NOMO-1 (cell line): ENCODE measurements at regions not wholly inside any gene's neighbourhood (a gene's known extent, or its start where the extent isn't known, plus 50 kb on each side); places are given as distances from the start of the nearest gene placed in this dataset.
"Not testable (repeated sequence)": the region's sequence is repeated elsewhere in the genome, so short reads cannot be mapped to it uniquely, and the experiment has no call there.

Source experiments
- DNase-seq, 2 experiments: peaks; one replicate each; lab custom pipeline; 2025; ENCODE audit not compliant: unreplicated experiment in 2 of 2; lab: John Stamatoyannopoulos, UW

DNA sequence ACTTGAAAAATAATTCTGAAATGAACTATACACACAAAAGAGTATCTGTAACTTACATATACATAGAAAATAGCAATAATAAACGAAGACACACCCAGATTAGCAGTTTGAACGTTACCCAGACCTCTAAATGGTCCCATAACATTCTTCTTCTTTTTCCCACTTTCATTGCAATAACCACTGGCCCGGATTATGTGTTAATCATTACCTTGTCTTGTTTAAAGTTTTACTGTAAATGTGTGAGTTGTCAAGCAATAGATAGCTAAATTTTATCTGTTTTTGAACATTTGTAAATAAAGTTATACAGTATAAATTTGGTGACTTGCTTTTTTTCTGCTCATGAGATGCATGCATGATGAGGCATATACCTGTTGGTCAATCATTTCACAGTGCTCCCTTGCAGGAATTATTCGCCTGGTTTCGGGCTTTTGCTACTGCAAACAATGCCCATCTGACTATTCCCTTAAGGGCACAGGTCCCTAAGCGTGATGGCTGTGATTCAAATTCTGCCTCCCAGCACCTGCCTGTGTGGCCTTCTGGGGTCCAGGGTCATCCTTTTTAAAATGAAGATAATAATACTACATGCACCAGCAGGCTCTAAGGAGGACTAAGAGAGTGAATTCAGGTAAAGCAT, 66.1 kb downstream of the GADD45G start:
- no peak for DNase-seq

DNA sequence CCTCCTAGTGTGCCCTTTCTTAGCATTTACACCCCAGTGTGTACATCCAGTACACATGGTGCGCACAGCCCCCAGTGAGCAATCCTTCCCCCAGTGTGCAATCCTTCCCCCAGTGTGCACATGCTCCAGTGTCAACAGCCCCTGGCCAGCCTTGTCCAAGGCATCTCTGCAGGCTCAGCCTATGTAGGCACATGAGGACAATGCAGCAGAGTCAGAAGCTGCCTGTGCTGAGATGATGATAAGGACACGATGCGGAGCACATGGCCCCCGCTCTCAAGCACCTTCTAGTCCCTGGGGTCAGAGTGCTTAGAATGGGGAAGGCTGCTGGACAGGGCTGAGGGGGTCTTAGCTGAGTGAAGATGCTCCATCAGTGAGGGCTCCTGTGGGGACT, 69.8 kb downstream of the GADD45G start:
- no peak for DNase-seq

DNA sequence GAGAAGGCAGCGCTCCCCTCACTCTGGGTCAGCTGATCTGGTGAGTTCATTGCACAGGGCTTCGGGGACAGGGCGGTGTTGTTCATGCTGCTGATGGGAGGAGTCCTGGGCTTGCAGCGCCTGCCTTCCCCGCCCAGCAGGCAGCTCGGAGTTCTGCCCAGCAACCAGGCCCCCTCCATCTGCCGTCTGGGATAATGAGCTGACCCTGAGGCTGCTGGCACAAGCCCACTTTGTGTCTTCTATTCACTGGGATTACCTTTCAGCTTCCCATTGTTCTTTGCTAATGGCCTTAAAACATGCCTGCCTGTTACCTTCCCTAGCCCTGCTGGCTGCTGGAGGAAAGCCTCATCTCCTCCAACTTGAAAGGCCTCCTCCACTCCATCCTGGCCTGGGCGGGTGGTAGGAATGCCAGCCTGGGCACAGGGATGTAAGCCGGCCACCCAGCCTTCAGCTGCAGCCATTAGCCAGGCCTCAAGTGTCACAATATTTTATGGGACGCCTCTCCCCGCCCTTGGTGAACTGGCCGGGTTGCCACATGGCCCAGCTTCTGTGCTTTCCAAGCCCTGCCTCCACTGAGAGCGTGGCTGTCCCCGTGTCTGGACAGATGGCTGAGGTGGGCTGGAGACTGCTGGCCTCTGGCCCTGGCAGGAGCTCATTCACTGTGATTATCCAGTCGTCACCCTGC, 70.4 kb downstream of the GADD45G start:
- no peak for DNase-seq

DNA sequence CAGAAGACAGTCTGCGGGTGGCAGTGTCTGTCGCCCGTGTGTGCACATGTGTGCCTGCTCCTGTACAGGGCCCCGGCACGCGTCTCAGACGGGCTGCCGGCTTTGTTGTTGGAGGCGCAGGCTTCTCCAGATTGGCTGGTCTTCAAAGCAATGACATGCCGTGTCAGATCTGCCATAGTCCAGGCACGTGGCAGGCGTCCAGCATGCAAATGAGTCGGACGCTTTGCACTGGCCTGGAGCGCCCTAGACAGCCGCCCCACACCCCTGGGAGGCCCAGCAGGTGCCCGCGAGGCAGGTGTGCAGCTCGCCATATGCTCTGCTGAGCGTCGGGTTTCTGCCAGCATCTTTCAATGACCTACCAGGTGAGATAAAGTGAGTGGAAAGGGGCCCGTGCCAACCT, 71.5 kb downstream of the GADD45G start:
- no peak for DNase-seq

DNA sequence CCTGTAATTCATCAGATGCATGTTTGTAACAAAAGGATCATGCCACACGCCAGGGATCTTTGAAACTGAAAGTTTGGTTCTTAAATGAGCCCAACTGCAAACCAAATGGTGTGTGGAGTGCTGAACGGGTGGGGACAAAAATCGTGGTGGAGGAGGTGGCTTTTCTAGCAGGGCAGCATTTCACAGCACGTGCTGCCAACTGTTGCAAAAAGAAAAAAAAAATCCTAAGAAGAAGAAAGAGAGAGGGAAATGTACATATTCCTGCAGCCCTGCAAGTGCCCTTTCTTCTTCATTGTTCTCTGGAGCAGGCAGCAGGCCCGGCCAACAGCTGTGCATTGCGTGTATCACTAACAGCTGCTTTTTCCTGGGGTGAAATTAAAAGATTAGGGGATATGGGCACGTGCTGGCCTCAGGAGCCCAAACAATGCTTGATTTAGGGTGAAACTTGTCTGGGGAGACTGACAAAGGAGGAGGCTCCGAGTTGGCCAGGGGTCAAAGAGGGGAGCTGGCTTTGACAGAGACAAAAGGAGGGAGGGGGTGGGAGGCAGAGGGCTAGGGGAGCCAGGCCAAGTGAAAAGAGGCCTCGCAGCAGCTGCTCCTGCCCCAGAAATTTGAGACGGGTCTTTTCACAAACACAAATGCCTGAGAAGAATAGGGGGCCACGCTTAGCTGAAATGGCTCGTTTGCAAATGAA, 73.0 kb downstream of the GADD45G start:
- DNase-seq = no peak

DNA sequence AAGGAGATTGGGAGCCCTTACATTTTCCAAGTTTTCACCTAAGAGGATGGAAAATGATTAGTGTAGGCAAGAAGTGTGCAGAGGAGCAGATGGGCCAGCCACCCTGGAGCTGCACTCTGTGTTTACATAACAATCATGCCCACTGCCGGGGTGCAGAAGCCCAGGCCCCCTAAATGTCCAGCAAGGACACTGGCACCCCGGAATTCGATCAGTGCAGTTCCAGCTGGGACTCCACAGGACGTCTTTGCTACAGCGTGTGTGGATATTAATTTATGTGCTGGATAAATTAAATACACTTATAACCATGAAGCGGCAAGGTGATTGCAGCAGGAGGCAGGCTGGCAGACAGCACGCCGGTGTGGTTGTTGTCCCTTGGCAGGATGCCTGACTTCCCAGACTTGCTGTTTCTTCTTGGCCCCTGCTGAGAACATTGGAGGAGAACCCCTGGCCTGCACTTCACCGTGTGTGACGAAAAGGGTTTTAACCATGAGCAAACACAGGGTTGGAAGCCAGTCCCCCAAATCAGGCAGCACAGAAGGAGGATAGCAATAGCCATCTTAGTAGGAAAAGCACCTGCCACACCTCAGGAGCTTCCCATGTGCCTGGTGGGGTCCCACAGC, 73.7 kb downstream of the GADD45G start:
- no peak for DNase-seq

DNA sequence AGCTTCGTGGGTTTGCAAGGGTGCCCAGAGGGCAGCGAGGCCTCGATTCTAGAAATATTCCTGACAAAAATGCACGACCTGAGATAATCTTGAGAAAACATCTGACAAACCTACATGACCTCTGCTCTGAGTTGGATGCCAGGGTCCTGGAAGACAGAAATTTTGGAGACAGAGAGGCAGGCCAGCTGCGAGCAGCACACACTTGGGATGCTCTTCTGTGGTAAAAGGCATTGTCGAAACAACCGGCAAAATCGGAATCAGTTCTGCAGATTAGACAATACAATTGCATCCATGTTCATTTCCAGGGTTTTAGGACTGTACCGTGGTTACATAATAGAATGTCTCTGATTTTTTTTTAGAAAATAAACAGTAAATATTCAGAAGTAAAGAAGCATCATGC, 74.2 kb downstream of the GADD45G start:
- no peak for DNase-seq

DNA sequence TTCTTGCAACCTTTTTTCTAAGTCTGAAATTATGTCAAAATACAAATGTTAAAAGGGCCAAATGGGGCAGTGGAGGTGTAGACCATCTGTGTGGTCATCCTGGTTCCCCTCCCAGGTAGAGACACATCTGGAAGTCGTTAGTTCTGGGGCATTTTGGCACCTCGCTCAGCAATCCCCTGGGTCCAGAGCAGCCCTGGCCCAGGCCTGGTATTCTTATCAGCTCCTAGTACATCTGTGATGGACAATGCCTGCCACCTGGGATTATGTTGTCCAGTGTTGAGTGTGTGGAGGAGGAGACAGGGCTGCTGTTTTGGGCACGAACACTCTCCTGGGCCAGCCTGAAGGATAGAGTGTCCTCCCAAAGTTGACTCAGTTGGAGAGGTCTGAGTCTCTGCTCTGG, 74.8 kb downstream of the GADD45G start:
- no peak for DNase-seq

DNA sequence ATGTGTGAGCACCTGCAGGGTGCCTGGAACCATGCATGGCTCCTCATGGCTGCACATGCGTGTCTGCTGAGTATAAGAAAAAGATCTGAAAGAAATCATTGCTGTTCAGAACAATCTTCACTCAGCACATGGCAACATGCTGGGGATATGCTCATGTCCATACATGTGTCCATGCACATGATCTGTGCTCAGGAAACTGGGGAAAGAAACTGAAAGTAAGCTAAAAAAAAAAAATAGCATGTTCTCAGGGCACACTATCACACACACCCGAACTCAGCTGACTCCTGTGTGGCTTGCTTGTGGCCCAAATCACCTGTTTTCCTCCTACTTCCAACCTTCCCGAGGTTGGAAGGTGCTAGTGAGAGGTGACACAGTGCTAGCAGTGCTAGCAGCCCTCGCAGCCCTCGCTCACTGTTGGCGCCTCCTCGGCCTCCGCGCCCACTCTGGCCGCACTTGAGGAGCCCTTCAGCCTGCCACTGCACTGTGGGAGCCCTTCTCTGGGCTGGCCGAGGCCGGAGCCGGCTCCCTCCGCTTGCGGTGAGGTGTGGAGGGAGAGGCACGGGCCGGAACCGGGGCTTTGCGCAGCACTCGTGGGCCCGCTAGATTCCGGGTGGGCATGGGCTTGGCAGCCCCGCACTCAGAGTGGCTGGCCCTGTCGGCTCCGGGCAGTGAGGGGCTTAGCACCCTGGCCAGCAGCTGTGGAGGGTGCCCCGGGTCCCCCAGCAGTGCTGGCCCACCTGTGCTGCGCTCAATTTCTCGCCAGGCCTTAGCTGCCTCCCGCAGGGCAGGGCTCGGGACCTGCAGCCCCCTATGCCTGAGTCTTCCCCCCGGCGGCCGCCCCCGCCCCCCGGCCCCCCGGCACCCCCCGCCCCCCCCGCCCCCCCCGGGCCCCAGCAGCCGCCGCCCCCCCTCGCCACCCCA, 76.0 kb downstream of the GADD45G start:
- DNase-seq = no peak

DNA sequence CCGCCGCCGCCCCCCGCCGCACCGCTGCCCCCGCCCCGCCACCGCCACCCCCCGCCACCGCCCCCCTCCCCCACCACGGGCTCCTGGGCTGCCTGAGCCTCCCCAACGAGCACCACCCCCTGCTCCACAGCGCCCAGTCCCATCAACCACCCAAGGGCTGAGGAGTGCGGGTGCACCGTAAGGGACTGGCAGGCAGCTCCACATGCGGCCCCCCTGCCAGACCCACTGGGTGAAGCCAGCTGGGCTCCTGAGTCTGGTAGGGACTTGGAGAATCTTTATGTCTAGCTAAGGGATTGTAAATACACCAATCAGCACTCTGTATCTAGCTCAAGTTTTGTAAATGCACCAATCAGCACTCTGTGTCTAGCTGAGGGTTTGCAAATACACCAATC, 76.7 kb downstream of the GADD45G start:
- not testable (repeated sequence) for DNase-seq

DNA sequence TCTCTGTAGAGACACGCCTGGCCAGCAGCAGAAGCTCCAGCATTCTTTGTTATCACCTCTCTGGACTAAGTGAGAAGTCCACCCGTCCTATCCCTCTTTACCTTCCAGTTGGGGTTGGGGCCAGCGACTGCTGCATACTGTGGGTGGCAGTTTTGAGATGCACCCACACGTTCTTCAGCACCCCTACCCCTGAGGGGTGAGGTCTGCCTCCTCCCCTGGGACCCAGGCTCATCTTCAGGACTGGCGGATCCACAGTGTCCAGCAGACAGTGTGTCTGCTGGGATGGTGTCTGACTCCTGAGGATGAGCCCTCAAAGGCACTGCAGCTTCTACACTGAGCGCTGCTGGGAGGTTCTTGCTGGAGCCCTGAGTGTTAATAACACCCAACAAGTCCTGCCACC, 78.8 kb downstream of the GADD45G start:
- no peak for DNase-seq

DNA sequence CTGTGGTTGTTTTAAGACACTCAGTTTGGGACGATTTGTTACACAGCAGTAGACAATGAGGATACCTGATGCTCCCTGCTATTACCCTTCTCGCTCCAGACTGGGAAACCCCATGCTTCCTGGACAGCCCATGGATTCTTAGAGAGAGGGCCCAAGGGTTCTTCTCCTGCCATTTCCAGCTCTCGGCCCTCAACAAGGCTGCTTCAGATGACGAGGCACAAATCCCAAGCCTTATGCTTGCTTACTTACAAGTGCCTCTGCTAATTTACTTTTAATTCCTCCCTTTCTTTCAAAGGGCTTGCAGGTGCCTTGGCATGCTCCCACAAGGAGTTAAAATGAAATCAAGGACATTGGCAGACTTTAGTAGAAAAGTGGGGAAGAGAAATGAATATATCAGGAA, 79.4 kb downstream of the GADD45G start:
- DNase-seq = no peak

DNA sequence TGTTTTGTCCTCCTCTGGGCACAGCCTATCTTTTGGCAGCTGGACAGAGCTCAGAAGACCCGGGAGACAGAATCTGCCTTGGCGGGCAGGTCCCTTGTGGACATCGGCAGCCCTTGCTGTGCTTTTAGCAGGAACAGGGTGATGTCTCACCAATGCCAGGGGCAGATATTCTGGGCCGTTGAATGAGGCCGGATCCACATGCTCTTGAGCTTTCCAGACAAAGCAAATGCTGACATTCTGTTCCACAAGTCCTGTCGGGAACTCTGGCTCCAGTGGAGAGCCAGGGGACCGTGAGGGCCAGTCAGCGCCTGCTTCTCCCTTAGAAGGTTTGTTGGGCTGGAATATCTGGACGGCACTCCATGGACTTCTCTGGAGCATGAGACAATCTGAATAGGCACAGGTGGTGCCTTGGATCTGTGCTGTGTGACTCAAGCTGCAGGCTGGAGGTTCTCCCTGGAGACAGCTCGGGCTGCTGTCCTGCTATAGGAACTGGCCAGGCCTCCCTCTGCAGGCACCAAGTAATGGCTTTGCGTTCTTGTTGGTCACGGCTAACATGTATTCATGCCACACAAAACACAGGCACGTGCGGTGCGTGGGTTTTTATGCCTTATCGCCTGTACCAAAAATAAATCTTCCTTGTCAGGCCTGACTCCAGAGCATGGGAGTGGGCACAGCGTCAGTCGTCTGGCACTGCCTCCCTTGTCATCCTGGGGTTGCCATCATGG, 80.3 kb downstream of the GADD45G start:
- DNase-seq = no peak

DNA sequence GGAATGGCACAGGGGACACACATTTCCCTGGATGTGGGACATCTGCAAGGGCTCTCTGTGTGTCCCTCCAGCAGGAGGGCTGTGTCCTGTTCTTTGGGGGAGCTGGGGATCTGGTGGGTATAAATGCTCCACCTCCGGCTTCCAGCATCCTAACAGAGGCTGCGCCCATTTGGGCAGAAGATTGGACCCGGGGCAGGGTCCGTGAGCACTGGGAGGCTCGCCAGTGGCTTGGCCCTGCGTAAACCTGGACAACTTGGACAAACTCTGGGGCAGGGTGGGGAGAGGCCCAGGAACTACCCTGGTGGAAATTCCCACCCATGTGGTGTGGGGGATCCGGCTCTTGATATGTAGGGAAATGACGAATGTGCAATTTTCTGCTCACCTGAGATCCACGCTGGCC, 80.9 kb downstream of the GADD45G start:
- no peak for DNase-seq

DNA sequence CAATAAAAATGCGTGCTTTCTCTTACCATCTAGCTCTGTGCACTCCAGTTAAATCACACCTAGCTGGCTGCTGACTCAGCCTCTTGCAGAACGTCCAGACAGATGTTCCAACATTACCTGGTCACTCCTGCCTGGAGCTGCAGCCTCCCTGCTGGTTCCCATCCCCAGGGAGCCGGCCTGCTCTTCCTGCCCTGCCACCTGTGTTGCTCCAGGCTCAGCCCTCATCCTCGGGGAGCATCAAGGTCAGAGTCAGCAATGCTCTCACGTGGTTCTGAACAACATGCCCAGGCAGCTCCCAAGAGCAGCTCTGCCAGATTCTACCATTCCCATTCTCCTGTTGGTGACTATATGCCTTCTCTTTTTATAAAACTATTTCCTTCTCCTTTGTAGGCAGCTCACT, 81.3 kb downstream of the GADD45G start:
- no peak for DNase-seq

DNA sequence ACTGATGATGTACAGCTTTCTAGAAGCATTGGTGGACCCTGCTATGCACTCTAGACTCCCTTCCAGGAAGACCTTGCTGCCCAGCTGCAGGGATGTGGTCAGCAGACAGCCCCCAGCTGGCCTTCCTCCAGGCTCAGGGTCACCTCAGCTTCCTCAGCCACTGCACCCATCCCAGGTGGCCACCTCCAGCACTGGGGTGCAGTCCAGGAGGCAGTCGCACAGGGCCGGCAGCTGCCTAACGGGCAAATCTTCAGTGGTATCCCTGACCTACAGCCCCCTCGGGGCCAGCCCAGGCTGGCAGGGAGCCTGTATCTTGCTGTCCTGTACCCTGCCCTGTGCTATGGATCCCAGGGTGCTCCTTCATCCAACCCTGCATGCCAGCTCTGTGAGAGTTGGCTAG, 81.8 kb downstream of the GADD45G start:
- no peak for DNase-seq

DNA sequence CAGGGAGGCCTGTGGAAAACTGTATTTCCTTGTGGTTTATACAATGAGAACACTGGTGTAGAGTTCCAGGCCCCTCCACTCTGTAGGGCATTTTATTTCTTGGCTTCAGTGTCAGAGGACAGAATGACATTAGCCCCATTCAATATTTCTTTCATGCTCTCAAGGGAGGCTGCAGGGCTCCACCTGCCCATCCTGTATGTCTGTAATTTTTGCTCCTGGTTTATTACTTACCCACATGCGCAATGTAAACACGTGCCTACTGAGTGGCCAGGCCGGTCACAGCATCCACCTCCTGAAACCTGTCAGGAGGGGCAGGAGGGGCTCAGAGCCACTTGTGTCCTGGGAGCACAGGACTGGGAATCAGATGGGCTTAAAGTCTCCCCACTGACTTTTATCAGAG, 82.4 kb downstream of the GADD45G start:
- no peak for DNase-seq

DNA sequence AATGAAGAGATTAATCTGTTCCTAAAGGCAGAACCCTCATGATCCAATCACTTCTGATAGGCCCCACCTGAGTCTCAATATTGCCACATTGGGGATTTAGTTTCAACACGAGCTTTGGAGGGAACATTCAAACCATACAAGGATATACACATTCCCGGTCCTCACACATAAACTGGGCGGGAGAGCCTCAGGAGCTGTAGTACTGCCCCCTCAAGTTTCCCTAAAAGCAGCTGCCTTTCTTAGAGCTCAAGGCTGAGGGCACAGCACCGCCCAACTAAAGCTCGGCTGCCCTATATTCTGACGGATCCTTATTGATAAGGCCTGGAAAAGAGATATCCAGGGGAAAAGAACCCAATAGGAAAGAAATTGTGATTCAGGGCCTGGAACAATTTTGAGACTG, 83.0 kb downstream of the GADD45G start:
- DNase-seq = no peak

DNA sequence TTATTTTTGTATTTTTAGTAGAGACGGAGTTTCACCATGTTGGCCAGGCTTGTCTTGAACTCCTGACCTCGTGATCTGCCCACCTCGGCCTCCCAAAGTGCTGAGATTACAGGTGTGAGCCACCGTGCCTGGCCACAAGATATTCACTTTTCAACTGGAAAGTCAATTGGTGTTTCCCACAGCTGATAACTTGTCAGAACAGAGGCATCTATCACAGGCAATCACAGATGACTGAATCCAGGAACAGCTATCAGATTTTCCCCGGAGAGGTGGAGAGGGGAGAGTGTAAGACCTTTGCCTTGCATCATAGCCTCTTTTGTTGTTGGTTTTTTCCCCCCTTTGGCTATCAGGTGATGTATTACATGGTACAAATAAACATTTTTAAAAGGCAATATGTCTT, 84.5 kb downstream of the GADD45G start:
- DNase-seq = not testable (repeated sequence)

DNA sequence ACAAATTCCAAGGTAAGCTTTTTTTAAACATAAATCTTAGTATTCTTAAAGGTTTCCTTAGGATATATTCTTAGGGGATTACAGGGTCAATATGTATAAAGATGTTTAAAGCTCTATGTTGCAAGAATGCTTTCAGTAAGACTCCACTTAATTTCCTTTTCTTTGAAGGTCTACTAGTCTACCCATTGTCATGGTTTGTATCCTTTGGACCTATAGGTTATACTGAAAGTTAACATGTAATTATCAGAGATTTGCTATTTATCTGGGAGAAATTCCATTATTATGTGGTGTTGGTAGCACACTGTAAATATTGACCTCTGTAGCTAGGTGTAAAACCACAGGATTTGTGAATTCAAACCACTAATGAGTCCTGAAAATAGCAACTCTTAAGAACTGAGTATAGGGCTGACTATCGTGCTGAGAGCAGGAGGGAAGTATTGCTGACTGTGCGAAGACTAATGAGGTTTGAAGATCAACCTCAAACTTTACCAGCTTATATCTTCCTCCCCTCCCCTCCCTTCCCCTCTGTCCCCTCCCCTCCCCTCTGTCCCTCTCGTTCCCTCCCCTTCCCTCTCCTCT, 85.6 kb downstream of the GADD45G start:
- no peak for DNase-seq
